ENCODE measurements at regions not wholly inside any gene's neighbourhood (a gene's known extent, or its start where the extent isn't known, plus 50 kb on each side); places are given as distances from the start of the nearest gene placed in this dataset.
"Not testable (repeated sequence)": the region's sequence is repeated elsewhere in the genome, so short reads cannot be mapped to it uniquely, and the experiment has no call there.

- no peak for TF ChIP-seq CREM (CRISPR knock-in tag; IDR thresholded peaks at IDR 0.05)
Measured at GRCh38 chr3:74135808-74136207, 478.7 kb downstream of the CNTN3 start (continued).

DNA sequence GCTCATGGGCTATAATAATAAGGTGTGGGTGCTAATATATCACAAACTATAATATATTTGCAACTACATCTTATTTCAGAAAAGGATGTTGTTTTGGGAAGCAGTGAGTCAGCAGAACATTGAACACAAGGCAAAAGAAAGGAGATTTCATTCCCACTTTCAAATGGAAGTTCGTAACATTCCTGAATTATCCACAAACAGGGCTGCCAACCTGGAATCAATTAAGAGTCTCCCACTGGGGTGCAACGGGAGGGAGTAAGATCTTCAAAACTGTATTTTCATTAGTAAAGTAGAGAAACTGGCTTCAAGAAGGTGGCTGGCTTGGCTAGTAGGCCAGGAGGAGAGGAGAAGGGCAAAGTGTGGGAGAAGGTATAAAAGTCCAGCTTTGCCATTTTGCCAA, 479.6 kb downstream of the CNTN3 start:
- no peak for TF ChIP-seq NR3C1 (CRISPR knock-in tag; conservative IDR thresholded peaks at IDR 0.05; ENCODE audit: low read depth)
- TF ChIP-seq NFYB (CRISPR knock-in tag; conservative IDR thresholded peaks at IDR 0.05; ENCODE audit: low read depth): no peak
- no peak for TF ChIP-seq ZNF423 (CRISPR knock-in tag; IDR thresholded peaks at IDR 0.05)
- no peak for TF ChIP-seq GTF2I (CRISPR knock-in tag; conservative IDR thresholded peaks at IDR 0.05)
- TF ChIP-seq CREM (CRISPR knock-in tag; IDR thresholded peaks at IDR 0.05): no peak
- TF ChIP-seq, protein P1, sequence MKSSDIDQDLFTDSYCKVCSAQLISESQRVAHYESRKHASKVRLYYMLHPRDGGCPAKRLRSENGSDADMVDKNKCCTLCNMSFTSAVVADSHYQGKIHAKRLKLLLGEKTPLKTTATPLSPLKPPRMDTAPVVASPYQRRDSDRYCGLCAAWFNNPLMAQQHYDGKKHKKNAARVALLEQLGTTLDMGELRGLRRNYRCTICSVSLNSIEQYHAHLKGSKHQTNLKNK (CRISPR knock-in tag; IDR thresholded peaks at IDR 0.05): no peak
- no peak for TF ChIP-seq ATF1 (CRISPR knock-in tag; IDR thresholded peaks at IDR 0.05)
- no peak for TF ChIP-seq TEAD4 (CRISPR knock-in tag; IDR thresholded peaks at IDR 0.05)
- TF ChIP-seq ZNF263 (CRISPR knock-in tag; IDR thresholded peaks at IDR 0.05; ENCODE audit: low read depth): no peak
- TF ChIP-seq NFATC4 (CRISPR knock-in tag; IDR thresholded peaks at IDR 0.05): no peak
- TF ChIP-seq NFE2L1 (CRISPR knock-in tag; IDR thresholded peaks at IDR 0.05): no peak
- no peak for TF ChIP-seq ZNF219 (CRISPR knock-in tag; IDR thresholded peaks at IDR 0.05; ENCODE audit: borderline replicate concordance)
- Mint-ChIP-seq H3K4me3 (no peak overlapping the region), H3K27me3 (ENCODE audit: low read depth) (no peaks in the 10 kb centered on the region), H3K9me3 (peaks cover 24% of the 10 kb centered on the region), H3K27ac (no peak overlapping the region), H3K36me3 (peaks cover 6% of the 10 kb centered on the region; the same call in 1 of the 2 replicates), H3K4me1 (peaks cover 13% of the 10 kb centered on the region)
- ATAC-seq: no peak
- CTCF ChIA-PET: no interaction called here
- POLR2A ChIA-PET: no interaction called here
- no peak for DNase-seq (ENCODE audit: low spot score)

- POLR2A ChIA-PET; H3K27ac Mint-ChIP-seq; H3K27me3 Mint-ChIP-seq (ENCODE audit: low read depth); CTCF ChIA-PET; H3K36me3 Mint-ChIP-seq; H3K4me3 Mint-ChIP-seq: not testable (repeated sequence)
- DNase-seq (ENCODE audit: low spot score): peak; percentile 17
- Mint-ChIP-seq H3K4me1 (peaks cover 16% of the 10 kb centered on the region), H3K9me3 (peaks cover 27% of the 10 kb centered on the region)
- peak; percentile 69 for ATAC-seq
Measured at GRCh38 chr3:74131546-74132328, 482.7 kb downstream of the CNTN3 start.

GRCh38 chr3:74129611-74130010, 484.8 kb downstream of the CNTN3 start:
- H3K27ac Mint-ChIP-seq: no peak overlapping the region
- no peak overlapping the region for H3K4me3 Mint-ChIP-seq
- peaks cover 13% of the 10 kb centered on the region for H3K4me1 Mint-ChIP-seq
- no peaks in the 10 kb centered on the region for H3K27me3 Mint-ChIP-seq (ENCODE audit: low read depth)
- ATAC-seq: no peak
- peaks cover 6% of the 10 kb centered on the region; the same call in 1 of the 2 replicates for H3K36me3 Mint-ChIP-seq
- no peak for DNase-seq (ENCODE audit: low spot score)
- ChIA-PET POLR2A (no interaction called here), CTCF (no interaction called here)
- H3K9me3 Mint-ChIP-seq: peaks cover 24% of the 10 kb centered on the region
- no peak for TF ChIP-seq ZNF138 (CRISPR knock-in tag; conservative IDR thresholded peaks at IDR 0.05)
- TF ChIP-seq FOXP1 (CRISPR knock-in tag; IDR thresholded peaks at IDR 0.05; ENCODE audit: borderline replicate concordance): no peak
- no peak for TF ChIP-seq PRDM15 (CRISPR knock-in tag; IDR thresholded peaks at IDR 0.05)
- TF ChIP-seq TEAD4 (CRISPR knock-in tag; IDR thresholded peaks at IDR 0.05): no peak
- no peak for TF ChIP-seq MAX (CRISPR knock-in tag; IDR thresholded peaks at IDR 0.05)
- TF ChIP-seq, protein P2, sequence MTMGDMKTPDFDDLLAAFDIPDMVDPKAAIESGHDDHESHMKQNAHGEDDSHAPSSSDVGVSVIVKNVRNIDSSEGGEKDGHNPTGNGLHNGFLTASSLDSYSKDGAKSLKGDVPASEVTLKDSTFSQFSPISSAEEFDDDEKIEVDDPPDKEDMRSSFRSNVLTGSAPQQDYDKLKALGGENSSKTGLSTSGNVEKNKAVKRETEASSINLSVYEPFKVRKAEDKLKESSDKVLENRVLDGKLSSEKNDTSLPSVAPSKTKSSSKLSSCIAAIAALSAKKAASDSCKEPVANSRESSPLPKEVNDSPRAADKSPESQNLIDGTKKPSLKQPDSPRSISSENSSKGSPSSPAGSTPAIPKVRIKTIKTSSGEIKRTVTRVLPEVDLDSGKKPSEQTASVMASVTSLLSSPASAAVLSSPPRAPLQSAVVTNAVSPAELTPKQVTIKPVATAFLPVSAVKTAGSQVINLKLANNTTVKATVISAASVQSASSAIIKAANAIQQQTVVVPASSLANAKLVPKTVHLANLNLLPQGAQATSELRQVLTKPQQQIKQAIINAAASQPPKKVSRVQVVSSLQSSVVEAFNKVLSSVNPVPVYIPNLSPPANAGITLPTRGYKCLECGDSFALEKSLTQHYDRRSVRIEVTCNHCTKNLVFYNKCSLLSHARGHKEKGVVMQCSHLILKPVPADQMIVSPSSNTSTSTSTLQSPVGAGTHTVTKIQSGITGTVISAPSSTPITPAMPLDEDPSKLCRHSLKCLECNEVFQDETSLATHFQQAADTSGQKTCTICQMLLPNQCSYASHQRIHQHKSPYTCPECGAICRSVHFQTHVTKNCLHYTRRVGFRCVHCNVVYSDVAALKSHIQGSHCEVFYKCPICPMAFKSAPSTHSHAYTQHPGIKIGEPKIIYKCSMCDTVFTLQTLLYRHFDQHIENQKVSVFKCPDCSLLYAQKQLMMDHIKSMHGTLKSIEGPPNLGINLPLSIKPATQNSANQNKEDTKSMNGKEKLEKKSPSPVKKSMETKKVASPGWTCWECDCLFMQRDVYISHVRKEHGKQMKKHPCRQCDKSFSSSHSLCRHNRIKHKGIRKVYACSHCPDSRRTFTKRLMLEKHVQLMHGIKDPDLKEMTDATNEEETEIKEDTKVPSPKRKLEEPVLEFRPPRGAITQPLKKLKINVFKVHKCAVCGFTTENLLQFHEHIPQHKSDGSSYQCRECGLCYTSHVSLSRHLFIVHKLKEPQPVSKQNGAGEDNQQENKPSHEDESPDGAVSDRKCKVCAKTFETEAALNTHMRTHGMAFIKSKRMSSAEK (CRISPR knock-in tag; IDR thresholded peaks at IDR 0.05; ENCODE audit: borderline replicate concordance): no peak
- no peak for TF ChIP-seq CDX4 (CRISPR knock-in tag; IDR thresholded peaks at IDR 0.05; ENCODE audit: borderline replicate concordance)
